Upper lobe of left lung (tissue), 4 donors: ENCODE measurements at regions not wholly inside any gene's neighbourhood (a gene's known extent, or its start where the extent isn't known, plus 50 kb on each side); places are given as distances from the start of the nearest gene placed in this dataset.

Experiments used
- CTCF ChIP-seq, 6 experiments: fragments of 450-650 bp in 4 of 6; fragments of 200-600 bp in 2 of 6; sonication (generic) in 2 of 6; IDR thresholded peaks; one replicate each; pipeline ENCODE4 v1.5.1; 2016 to 2019; ENCODE audit warnings: antibody characterized with exemption in 6 of 6
- POLR2A ChIP-seq, 4 donors: fragments of 450-650 bp; IDR thresholded peaks; one replicate each; pipeline ENCODE4 v1.5.1; 2016 to 2017; ENCODE audit warnings: antibody characterized with exemption in 4 of 4, mild to moderate bottlenecking in 2 of 4
- POLR2AphosphoS5 ChIP-seq, 2 donors: sonication (generic); formaldehyde crosslinking; IDR thresholded peaks; one replicate each; pipeline ENCODE4 v1.5.1; 2017; ENCODE audit warnings: antibody characterized with exemption in 2 of 2

GRCh38 chr2:145939949-145940348 is 1420.0 kb upstream of the ZEB2 start:
- TF ChIP-seq CTCF (IDR thresholded peaks at IDR 0.05) (no peak), POLR2A (IDR thresholded peaks at IDR 0.05) (no peak), POLR2AphosphoS5 (IDR thresholded peaks at IDR 0.05) (no peak)
